ENCODE measurements at regions not wholly inside any gene's neighbourhood (a gene's known extent, or its start where the extent isn't known, plus 50 kb on each side); places are given as distances from the start of the nearest gene placed in this dataset.

DNA sequence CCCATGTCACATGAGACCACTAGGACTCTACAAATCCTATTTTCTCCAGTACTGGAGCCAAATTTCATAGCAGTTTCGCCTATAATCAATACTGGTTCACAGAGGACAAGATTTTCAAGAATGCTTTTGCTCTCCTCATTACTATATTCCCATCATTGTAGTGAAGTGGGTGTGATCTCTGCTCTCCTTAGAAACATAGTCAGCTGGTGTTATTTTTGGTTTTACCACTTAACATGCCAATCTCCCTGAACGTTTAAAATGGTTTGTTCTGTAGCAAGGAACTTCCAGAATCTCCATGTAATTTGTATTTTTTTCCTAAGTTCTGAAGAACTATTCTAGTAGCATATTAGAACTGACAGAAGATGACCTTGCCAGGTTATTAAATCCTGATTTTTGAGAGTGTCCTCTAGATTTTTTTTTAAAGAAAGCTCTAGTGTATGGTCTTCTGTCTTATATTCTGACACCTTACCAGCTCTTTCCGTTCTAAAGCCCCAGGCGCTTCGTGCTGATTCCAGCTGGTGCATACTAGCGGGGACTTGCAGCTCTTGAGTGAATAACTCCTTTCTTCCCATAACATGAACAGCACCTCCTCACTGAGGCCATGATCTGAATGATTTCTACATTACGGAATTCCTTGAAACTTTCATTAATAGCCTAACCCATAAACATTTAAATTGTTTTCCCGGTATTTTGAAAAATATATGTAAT, 1372.9 kb downstream of the TECRL start:
- no peak for DNase-seq (ENCODE audit: low read depth)

DNA sequence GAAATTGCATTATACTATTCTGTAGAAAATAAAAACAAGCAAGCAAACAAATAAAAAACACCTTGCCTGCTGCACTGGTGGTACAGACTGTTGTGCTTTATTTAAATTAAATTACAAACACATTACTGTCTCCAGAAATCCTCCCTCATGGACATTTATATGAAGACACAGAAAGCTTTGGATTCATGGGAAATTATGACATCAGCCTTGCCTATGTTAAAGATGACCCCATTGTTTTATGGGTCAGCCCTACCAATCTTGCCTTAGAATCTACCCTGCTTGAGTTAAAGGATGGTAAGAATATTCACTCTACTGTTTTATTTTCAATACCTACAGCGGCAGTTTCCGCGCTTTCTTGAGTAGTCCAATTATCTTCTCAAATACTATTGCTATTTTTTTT, 1379.9 kb downstream of the TECRL start:
- no peak for DNase-seq (ENCODE audit: low read depth)

DNA sequence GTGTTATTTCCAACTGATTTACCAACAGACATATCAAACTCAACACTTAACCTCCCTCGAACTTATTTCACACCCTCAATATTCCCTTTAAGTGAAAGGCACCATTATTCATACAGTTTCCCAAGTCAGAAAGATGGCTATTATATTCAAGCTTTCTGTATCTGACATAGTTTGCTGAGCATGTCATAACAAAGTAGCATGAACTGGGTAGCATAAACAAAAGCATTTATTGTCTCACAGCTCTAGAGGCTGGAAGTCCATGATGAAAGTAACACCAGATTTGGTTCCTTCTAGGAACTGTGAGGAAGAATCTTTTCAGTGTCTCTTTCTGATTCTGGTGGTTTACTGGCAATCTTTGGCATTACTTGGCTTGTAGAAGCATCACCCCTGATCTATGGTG, 1388.6 kb downstream of the TECRL start:
- DNase-seq (ENCODE audit: low read depth) = no peak

DNA sequence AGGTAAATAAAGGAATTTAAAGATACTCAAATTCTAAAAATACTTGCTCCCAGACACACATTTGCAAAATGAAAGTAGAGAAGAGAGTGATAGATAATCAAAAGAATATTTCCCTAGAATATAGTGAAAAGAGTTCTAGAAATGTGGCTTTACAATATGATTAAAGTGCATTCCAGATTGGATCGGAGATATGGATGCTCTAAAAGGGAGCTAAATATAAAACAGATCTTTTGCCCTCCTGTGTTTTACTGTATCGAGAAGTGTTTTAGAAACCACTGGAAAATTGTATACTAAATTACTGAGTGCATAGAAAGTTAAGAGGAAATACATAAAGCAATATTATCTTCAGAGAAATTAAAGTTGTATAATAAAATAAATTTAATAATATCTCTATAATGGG, 1392.0 kb downstream of the TECRL start:
- no peak for DNase-seq (ENCODE audit: low read depth)

DNA sequence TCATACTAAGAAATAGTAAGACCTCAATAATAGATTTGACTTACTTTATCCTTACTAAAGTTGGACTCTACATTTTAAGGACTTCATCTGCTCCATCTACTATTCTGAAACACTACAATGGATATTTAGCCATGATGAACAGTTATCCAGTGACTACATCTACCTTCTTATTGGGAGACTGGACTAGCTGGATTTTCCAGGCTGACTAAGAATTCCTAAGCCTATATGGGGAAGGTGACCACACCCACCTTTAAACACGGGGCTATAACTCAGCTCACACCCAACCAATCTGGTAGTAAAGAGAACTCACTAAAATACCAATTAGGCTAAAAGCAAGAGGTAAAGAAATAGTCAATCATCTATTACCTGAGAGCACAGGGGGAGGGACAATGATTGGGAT, 1438.4 kb downstream of the TECRL start:
- DNase-seq (ENCODE audit: low read depth) = no peak

DNA sequence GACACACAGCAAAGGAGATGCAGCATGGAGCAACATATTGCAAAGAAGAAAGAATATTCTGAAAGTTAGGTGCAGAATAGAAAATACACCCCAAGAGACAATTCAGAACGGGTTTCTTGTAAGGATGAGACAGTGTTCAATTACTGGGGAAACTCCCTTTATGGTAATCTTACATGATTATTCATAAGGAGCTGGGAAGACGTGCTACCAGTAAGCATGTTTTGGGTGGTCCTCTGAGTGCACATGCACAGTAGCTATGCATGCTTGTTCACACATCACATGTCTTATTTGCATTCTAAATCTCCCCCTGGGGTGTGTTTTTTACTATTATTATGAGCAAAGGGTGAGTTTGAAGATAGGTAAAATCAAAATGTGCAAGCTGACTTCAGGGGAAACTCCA, 1448.8 kb downstream of the TECRL start:
- DNase-seq (ENCODE audit: low read depth) = no peak

DNA sequence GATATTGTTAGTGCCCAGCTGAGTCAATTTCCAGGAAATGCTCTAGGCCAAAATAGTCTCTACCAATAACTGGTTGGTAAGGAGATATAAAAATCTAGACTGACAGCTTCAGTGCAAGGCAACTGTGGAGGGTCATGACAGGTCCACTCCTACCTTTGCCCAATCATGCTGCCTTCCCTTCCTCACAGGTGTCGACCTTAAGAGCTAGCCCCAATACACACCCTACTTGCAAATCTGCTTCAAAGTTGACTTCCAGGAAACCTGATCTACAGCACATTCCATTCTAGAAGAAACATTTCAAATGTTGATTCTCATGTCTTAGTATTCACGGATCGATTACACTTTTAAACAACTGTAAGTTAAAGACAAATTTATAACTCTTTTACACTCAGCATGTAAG, 1455.5 kb downstream of the TECRL start:
- no peak for DNase-seq (ENCODE audit: low read depth)

DNA sequence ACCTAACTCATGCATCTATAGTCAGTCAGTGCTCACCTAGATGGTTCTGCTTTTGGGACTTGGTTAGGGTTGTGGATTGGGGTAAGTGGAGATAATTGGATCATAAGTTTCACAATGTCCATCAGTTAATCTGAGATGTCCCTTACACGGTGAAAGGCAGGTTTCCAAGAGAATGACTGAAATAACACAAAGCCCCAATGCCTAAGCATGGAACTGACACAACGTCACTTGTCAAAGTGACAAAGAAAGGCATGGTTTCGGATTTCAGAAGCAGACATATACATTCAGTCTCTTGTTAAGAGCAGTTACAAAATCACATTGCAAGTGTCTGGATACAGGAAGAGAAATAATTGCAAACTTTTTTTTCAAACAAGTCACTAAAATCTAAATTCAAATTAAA, 1456.9 kb downstream of the TECRL start:
- no peak for DNase-seq (ENCODE audit: low read depth)

DNA sequence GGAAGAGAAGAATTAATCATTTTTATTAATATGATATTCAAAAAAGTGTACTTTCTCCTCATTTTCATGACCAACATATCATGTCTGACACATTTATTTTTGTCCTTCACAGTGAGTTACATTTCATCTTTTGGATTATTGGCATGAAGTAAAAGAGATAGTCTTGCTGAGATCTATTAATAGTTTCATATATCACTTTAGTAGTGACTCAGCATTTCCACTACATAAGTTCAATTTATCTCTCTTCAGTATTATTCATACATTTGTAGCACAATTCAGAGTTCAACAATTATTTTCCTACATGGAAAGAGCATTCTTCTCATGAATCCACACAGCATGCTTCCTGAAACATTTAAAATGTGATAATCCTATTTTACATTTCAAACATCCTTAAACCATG, 1461.1 kb downstream of the TECRL start:
- no peak for DNase-seq (ENCODE audit: low read depth)

DNA sequence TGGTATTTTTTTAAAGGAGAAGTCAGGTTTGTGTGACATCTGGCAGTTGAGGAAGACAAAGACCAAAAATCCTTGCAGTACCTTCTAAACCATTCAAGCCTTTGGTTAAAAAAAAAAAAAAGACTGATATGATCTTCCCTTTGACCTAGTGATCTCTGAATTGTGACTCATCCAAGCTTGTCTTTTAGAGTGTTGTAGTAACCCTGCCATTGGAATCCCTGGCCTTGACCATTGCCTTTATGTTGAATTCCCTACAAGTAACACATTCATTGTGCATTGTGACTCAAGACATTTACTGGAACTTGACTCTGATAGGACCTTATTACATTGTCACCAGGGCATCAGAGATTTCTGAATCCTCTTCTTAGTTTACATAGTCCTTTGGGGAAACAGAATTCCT, 1469.0 kb downstream of the TECRL start:
- no peak for DNase-seq (ENCODE audit: low read depth)

DNA sequence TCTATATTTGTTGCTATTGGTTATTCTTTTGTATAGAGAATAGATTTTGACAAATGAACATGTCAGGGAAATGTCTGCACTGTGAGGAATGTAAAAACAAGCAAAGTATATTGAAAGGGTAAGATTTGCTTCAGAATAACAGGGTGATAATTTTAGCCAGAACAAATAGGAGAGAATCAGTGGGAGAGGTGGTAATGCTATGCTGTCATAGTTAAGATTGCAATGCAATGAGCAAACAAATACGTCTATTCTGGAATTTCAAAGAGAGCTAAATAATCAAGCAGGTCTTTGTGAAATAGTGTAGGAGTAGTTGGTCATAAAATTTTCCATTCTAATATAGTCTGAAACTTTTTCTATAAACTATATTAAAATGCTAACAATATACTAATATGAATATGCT, 1478.4 kb downstream of the TECRL start:
- DNase-seq (ENCODE audit: low read depth) = no peak

DNA sequence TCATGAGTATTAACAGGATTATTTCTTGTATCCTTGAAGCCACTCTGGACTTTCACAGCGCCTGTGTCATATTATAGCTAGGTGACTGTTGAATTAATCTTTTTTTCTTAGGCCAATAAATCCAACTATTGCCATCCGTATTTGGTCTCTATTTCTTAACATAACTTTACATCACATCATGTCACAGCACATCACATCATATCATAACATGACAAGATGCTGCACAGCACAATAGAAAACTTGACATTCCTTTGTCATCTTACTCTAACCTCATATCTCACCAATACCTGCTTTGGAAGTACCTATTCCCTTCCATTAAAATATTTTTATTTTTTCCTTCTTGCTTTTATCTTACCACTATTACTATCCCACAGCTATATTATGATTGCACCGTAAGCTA, 1480.8 kb downstream of the TECRL start:
- DNase-seq (ENCODE audit: low read depth) = no peak

DNA sequence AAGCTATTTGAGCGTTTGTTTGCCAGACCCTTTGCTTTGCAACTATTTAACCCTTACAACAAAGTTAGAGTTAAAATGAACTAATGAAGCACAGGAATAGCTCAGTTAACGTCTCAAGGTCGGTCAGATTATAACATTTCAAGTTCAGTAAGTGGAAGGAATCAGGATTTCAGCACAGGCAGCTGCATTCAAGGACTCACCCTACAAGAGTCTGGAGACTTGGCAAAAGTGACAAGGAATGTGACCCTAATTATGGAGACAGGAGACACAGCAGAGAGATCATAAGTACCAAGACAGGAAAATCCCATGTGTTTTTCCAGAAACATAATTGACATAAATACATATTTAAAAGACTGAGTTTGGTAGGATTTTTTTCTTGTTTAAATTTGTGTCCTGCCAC, 1481.7 kb downstream of the TECRL start:
- DNase-seq (ENCODE audit: low read depth) = no peak

DNA sequence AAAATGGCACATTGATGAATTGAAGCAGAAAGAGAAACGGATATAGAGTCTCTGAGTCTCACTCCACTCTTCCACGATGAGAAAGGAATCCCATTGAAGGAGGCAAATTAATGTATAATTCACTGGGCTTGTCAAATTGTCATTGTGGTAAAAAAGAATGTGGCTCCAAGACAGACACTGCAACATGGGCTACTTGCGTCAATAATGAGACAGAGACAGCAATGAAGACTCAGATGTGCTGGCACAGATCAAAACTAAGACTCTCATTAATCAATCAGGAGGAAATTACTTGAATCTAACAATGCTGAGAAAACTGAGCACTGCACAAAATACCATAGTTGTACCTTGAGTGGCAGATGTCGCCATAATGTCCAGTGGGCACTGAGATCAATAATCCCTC, 1485.5 kb downstream of the TECRL start:
- DNase-seq (ENCODE audit: low read depth) = no peak

DNA sequence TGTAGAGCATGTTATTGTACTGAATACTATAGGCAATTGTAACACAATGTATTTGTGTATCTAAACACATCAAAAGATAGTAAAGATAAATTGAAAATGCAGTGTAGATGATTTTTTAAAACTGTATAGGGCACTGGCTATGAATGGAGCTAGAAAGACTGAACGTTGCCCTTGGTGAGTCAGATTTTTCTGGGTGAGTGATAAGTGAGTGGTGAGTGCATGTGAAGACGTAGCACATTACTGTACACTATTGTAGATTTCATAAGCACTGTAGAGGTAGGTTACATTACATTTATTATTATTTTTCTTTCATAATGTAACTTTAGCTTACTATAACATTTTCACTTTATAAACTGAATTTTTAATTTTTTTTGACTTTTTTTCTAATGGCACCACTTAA, 1491.6 kb downstream of the TECRL start:
- DNase-seq (ENCODE audit: low read depth) = no peak

DNA sequence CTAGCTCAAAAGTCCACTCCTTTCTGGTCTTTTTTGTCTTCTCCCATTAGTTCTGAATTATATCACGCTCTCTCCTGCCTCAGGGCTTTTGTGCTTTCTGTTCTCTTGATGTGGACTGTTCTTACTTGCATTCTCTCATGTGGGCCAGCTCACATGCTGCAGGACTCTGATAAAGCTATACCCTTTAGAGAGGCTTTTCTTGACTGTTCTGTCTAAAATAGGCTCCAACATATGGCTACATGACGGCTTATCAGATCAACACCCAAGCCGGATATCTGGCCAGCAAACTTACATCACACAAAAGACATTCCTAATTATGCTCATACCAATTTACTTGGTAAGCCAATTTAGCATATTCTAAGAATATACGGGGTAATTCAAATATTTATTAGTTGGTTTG, 1494.5 kb downstream of the TECRL start:
- no peak for DNase-seq (ENCODE audit: low read depth)

DNA sequence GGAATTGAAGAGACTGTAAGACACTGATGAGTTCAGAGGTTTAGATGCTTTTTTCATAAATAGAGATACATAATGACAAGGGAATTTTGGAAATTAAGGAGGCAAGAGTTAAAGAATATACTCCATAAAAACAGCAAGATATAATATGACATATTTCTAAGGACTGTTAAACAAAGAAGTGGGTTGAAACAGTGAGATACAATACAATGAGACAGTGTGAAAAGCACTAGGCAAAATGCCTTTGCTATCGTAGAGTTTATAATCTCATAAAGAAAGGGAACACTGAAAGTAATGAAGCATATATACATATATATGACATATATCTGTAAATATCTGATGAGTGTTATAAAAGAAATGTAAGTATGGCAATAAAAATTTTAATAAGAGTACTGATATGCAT, 1496.2 kb downstream of the TECRL start:
- no peak for DNase-seq (ENCODE audit: low read depth)

DNA sequence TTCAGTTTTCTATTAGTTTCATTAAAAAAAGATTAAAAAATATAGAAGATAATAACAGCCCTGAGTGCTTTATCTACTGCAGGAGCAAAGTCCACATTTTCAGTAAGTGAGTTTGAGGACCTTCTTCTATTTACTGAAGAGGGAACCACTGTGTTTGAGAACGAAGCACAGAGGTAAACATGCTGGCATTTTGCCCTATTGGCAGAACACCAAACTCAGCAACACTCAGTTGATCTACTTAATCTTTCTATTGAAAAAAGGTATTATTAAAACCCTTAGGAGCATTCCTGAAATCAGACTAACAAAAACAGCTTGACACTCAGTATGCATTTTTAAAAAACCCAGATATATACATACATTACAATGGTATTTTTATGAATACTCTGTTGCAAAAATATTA, 1496.7 kb downstream of the TECRL start:
- no peak for DNase-seq (ENCODE audit: low read depth)

DNA sequence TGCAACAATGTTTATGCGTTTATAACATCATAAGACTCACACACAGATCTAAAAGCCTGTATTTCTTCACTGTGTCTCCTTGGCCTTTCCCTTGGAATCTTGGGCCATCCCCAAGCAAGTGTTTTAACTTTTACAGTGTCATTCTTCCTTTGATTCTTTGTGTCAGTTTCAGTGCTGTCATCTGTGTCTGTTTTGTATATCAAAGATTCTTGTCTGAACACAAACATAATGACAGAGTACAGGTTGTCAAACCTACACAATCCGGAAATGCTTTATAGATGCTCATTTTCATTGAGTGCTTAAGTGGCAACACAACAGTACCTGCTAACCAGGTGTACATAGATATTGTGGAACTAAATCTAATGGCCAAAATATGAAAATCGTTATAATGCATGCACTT, 1500.0 kb downstream of the TECRL start:
- DNase-seq (ENCODE audit: low read depth) = no peak

DNA sequence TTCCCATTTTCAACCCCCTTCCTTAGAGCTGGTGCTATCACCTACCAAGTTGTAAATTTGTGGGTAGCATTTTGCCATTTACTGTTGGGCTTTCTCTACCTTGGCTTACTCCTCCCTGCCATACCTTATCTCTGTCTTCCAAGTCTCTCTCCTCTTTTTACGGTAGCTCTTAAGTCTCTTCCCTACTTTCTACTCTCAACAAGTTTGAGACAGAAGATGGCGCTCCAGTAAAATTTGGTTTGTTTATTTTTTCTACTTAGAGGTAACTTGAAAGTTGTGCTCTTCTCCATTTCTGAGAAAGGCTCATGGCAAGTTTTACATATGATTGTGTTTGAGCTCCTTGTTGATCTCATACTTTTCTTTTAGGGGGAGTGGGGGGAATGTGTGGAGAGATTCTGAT, 1508.1 kb downstream of the TECRL start:
- DNase-seq (ENCODE audit: low read depth) = no peak

DNA sequence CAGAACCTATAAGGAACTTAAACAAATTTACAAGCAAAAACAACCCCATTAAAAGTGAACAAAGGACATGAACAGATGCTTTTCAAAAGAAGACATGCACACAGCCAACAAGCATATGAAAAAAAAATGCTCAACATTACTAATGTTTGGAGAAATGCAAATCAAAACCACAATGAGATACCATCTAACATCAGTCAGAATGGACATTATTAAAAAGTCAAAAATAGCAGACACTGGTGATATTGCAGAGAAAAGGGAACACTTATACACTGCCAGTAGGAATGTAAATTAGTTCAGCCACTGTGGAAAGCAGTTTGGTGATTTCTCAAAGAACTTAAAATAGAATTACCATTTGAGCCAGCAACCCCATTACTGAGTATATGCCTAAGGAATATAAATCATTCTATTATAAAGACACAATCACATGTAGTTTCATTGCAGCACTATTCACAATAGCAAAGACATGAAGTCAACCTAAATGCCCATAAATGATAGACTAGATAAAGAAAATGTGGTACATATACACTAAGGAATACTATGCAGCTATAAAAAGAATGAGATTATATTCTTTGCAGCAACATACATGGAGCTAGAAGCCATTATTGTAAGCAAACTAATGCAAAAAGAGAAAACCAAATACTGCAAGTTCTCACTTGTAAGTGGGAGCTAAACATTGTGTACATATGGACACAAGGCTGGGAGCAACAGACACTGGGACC, 1509.4 kb downstream of the TECRL start:
- DNase-seq (ENCODE audit: low read depth) = no peak

DNA sequence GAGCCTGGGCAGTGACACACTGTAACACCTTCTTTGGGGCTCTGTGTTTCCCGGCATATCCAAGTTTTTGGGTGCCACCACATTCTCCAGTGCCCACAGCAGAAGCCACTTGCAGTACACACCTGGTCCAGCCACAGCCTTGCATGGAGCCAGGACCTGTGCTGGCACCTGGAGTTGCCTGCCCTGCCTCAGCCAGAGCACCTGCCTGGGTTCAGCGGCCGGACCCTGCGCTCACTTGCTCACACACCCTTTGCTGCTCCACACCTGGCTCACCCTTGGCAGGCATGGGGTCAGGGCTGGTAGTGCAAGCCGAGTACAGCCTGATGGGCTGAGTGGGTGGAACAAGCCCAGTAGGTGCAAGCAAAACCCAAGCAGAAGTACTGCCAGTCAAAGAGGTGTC, 1511.1 kb downstream of the TECRL start:
- DNase-seq (ENCODE audit: low read depth) = no peak

DNA sequence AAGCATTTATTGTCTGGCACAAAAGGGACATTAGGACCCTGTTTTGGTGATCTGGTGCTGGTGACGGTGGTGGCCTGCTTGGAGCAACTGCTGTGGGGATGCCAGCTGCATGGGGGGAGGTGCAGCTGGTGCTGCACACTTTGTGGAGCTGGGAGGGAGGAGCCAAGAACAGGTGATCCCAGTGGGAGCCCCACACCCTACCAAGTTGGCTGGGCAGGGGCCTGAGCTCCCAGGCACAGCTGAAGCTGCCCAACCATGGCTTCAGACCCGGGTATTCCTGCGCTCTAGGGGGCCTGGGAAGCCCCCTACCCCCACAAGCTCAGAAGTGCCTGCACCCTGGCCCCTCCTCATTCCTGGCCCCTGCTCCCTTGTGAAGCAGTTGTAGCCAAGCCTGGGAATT, 1512.5 kb downstream of the TECRL start:
- no peak for DNase-seq (ENCODE audit: low read depth)

DNA sequence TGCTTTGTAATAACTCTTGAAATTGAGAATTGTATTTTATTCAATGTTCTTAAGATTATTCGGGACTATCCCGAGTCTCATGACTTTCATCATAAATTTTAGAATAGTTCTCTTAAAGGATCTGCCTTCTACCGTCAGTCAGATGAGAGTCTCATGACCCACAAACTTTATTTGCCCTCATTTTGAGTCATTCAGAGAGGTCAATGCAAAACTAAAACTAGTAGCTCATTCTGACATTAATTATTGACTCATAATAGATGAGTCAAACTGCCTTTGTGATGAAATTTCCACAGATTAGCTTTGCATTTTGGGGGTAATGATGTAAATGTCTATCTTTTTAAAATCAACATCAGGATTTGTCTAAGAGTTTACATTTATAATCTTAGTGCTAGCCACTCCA, 1527.3 kb downstream of the TECRL start:
- DNase-seq (ENCODE audit: low read depth) = no peak
